ENCODE measurements at regions not wholly inside any gene's neighbourhood (a gene's known extent, or its start where the extent isn't known, plus 50 kb on each side); places are given as distances from the start of the nearest gene placed in this dataset.

- DNase-seq, result no peak
These were observed 50.8 kb upstream of the GADL1 start for GRCh38 chr3:30945291-30945690.

GRCh38 chr3:30948426-30948825 lies 54.0 kb upstream of the GADL1 start:
- DNase-seq, result peak; percentile 37 to 48

- DNase-seq, result no peak
These were observed 57.4 kb upstream of the GADL1 start for GRCh38 chr3:30951826-30952225.

- DNase-seq, result no peak
These were observed 58.3 kb upstream of the GADL1 start for GRCh38 chr3:30952786-30953185.

- DNase-seq, result no peak
These were observed 60.0 kb upstream of the GADL1 start for GRCh38 chr3:30954426-30954825.

GRCh38 chr3:30962084-30962483 lies 67.6 kb upstream of the GADL1 start:
- DNase-seq, result no peak

GRCh38 chr3:30962493-30962892 lies 68.0 kb upstream of the GADL1 start:
- no peak for DNase-seq

- no peak for DNase-seq
These were observed 68.8 kb upstream of the GADL1 start for GRCh38 chr3:30963223-30963722.

- no peak for DNase-seq
These were observed 70.2 kb upstream of the GADL1 start for GRCh38 chr3:30964612-30965011.

GRCh38 chr3:30966896-30967295 lies 72.4 kb upstream of the GADL1 start:
- no peak for DNase-seq

- peak; percentile 8 to 18 for DNase-seq
These were observed 75.7 kb upstream of the GADL1 start for GRCh38 chr3:30970183-30970582.

- no peak for DNase-seq
These were observed 78.0 kb upstream of the GADL1 start for GRCh38 chr3:30972449-30972848.

DNA sequence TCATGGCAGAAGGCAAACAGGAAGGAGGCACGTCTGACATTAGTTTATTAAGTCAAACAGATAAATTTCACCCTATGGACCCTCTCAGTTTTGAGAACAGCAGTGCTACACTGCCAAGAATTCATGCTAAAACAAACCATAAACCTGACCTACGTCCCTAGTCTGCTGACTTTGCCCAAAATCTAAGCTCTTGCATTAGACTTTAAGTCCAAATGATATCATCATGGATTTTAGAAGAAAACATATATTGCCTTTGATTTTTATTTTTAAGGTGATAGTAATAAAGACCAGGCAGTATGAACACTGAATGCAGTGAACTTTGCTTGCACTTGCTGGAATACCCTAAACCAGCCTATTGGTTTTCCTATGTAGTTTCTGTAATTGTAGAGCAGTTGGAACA lies 79.6 kb upstream of the GADL1 start:
- no peak for DNase-seq

GRCh38 chr3:30977592-30977991 lies 83.1 kb upstream of the GADL1 start:
- no peak for DNase-seq

GRCh38 chr3:30980993-30981392 lies 86.5 kb upstream of the GADL1 start:
- DNase-seq, result no peak

DNA sequence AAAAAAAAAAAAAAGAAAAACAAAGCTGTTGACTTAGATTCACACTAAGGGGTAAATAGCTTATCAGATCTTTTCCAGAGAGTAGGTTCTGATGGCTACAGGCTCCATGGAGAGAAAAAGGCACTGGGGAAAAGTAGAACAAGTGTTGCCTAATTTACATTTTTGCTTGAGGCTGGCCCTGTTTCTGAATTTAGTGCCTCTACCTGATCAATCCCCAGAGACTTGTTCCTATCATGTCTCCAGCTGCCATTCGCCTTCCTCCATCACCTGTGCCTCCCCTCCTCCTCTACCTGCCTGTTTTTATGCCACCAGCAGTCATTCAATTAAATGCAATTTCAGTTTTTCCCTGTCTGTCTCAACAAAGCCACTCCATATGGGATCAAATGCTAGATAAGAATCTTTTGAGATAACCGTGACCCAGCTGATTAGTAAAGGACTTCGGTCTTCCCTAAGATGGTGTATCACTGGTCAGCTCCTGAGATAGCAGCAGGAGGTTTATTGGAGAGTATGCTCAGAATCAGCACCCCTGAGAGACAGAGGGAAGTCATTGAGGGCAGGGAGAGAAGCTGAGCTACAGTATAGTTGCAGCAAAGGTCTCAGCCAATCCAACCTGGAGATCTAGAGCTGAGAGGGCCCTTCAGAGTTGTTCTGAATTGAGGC lies 88.1 kb upstream of the GADL1 start:
- no peak for DNase-seq

- DNase-seq, result no peak
These were observed 90.6 kb upstream of the GADL1 start for GRCh38 chr3:30984855-30985749.

- no peak for DNase-seq
These were observed 92.1 kb upstream of the GADL1 start for GRCh38 chr3:30986551-30986950.

DNA sequence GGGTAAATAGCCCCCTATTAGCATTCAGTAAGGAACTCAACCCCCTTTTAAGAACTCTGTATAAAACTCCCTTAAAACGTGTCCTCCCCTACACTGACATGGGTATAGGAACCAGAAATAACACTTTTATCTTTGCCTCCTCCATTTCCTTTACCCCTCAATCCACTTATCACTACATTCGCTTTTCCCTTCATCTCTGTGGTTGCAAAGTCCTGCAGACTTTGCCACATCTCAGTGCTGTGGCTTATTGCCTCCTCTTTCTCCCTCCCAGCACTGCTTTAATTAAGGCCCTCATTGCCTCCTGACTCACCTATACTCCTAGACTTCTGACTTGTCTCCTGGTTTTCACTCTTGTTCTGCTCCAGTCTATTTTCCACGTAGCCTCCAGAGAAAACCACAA lies 94.3 kb upstream of the GADL1 start:
- DNase-seq, result no peak

DNA sequence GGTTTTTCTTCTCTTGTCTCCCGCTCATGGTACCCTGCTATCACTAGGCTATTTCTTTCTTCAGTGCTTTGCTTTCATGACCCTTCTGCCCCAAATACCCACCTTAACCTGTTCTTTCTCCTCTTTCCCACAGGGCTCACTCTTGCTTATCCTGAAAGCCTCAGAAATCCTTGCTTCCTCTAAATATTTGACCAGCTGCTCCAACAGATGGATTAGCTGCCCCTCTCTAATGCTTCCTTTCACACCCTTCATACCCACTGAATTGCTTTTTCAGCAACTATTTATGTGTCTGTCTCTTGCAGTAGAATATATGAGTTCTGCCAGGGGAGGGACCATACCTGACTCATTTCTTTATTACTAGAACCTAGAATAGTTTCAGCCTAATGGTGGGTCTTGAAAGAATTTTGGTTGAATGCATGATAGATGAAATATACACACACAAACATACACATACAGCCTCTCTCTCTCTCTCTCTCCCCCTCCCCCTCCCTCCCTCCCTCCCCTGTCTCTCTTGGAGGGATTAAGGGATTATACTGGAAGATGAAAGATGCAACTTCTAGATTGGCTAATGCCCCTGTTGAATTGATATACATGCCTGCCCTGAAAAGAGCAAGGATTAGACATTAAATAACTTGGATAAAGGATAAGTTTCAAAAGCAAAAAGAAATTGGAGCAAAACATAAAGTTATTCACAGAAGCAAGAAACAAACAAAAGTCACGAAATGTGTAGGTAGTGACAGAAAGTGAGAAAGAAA lies 95.0 kb upstream of the GADL1 start:
- DNase-seq, result no peak

GRCh38 chr3:30996467-30996866 lies 102.0 kb upstream of the GADL1 start:
- no peak for DNase-seq

GRCh38 chr3:31002730-31003129 lies 108.3 kb upstream of the GADL1 start:
- no peak for DNase-seq

- no peak for DNase-seq
These were observed 109.7 kb upstream of the GADL1 start for GRCh38 chr3:31004025-31004678.
